Heart right ventricle (tissue), 16 donors: ENCODE measurements at regions not wholly inside any gene's neighbourhood (a gene's known extent, or its start where the extent isn't known, plus 50 kb on each side); places are given as distances from the start of the nearest gene placed in this dataset.

Source experiments
- ATAC-seq, 8 donors: fragments of 200-7000 bp; cut with Tn5 transposase; one replicate each; pipeline ENCODE4 v1.9.1; 2020; ENCODE audit warnings: mild to moderate bottlenecking in 8 of 8, moderate library complexity in 8 of 8, moderate number of reproducible peaks in 1 of 8
- DNase-seq, 2 donors: peaks; one replicate each; pipeline ENCODE4 v3.0.0-alpha.2; 2020
- H3K27ac ChIP-seq, 10 donors: fragments of 200-600 bp; sonication (generic) in 2 of 10; one replicate each; pipeline versions ENCODE4 v1.5.0 to v1.8.0; 2020 to 2022; ENCODE audit warnings: mild to moderate bottlenecking in 3 of 10
- H3K27me3 ChIP-seq, 7 donors: fragments of 200-600 bp; one replicate each; pipeline ENCODE4 v1.8.0; 2021 to 2022; ENCODE audit warnings: mild to moderate bottlenecking in 2 of 7
- H3K36me3 ChIP-seq, 9 donors: fragments of 200-600 bp; sonication (generic) in 1 of 9; one replicate each; pipeline versions ENCODE4 v1.5.0 to v1.8.0; 2020 to 2022; ENCODE audit warnings: mild to moderate bottlenecking in 2 of 9
- H3K4me1 ChIP-seq, 9 donors: fragments of 200-600 bp; sonication (generic) in 1 of 9; one replicate each; pipeline versions ENCODE4 v1.5.0 to v1.8.0; 2020 to 2022; ENCODE audit warnings: mild to moderate bottlenecking in 4 of 9
- H3K4me3 ChIP-seq, 10 donors: fragments of 200-600 bp; sonication (generic) in 2 of 10; one replicate each; pipeline versions ENCODE4 v1.5.0 to v1.8.0; 2020 to 2022; ENCODE audit warnings: mild to moderate bottlenecking in 7 of 10, moderate library complexity in 2 of 10
- H3K9me3 ChIP-seq, 11 donors: fragments of 200-600 bp in 10 of 11; sonication (generic) in 2 of 11; one replicate each; pipeline versions ENCODE4 v1.5.0 to v1.8.0; 2013 to 2022; ENCODE audit warnings: mild to moderate bottlenecking in 2 of 11, control low read depth in 1 of 11, moderate library complexity in 1 of 11
- CTCF ChIP-seq, 9 donors: fragments of 200-600 bp; sonication (generic) in 2 of 9; IDR thresholded peaks; one replicate each; pipeline versions ENCODE4 v1.5.0 to v1.8.0; 2021 to 2022; ENCODE audit warnings: antibody characterized with exemption in 9 of 9, mild to moderate bottlenecking in 5 of 9, moderate library complexity in 1 of 9
- WGBS, 2 donors: extraction: QIAGEN DNeasy Blood & Tissue Kit; methylation state at CpG; one replicate each; pipeline ENCODE4 v1.1.7; 2013; ENCODE audit warnings: inconsistent platforms in 1 of 2; 5-methylcytosine and 5-hydroxymethylcytosine counted together
- intact Hi-C, 10 donors: fragments of 100-400 bp; cut with DNase I; formaldehyde crosslinking; loops; one replicate each; pipeline versions ENCODE4 v1.11.1 to v1.14.2; 2022
- donor health status: Arrhythmogenic right ventricular cardiomyopathy.
- donor health status: ischemic (EF 13 %, LVEDD 7.1; RV severe dilation, severe dysfunction).
- donor health status: healthy with polysubstance abuse.
- donor health status: DM: no; HTN: yes; CAD: no.
- donor health status: DM: no; HTN: no; CAD: no.
- donor health status: ischemic (EF 25% LVEDD 6.9; RV normal size, moderate dysfunction).
- donor health status: ischemic (EF 25% LVEDD 5.7; RV mildly dilated, moderate dysfunction).
- donor health status: healthy.
- donor health status: DM: yes; HTN: yes; CAD: no.
- donor health status: Ischemic cardiomyopathy.
- donor health status: ischemic (EF 35%, LVEDD 5.7; RV mildly dilated, moderate dysfunction).
- donor health status: nonischemic (EF 11% LVEDD 7.7; RV severe dilation, severe dysfunction).
- donor health status: DM: yes; HTN: yes; CAD: no.
- donor health status: PGD.
- donor health status: ischemic (EF 29% LVEDD 5.4; RV normal size, mild dysfunction).
- donor health status: nonischemic (EF 23%, LVEDD 6.1; RV moderate dilation, normal function).

- Histone ChIP-seq H3K4me3 (no peak overlapping the region), H3K4me1 (no peaks in the 10 kb centered on the region), H3K27ac (no peak overlapping the region), H3K9me3 (peaks cover 0 to 23% (median 0%) of the 10 kb centered on the region in 11 donors), H3K36me3 (no peaks in the 10 kb centered on the region), H3K27me3 (no peaks in the 10 kb centered on the region)
- TF ChIP-seq CTCF (IDR thresholded peaks at IDR 0.05): no peak
- DNase-seq: no peak
- no peak for ATAC-seq
- intact Hi-C loops: no loop called here
These were observed 477.9 kb upstream of the NECTIN3 start for GRCh38 chr3:110593749-110594148.

- no peak for TF ChIP-seq CTCF (IDR thresholded peaks at IDR 0.05)
- H3K27me3 ChIP-seq: no peaks in the 10 kb centered on the region
- no peak overlapping the region for H3K27ac ChIP-seq
- H3K4me3 ChIP-seq: no peak overlapping the region
- H3K9me3 ChIP-seq: peaks cover 0 to 16% (median 0%) of the 10 kb centered on the region in 11 donors
- no peaks in the 10 kb centered on the region for H3K4me1 ChIP-seq
- intact Hi-C loops: no loop called here
- DNase-seq (no peak), ATAC-seq (no peak)
- H3K36me3 ChIP-seq: no peaks in the 10 kb centered on the region
These were observed 472.6 kb upstream of the NECTIN3 start for GRCh38 chr3:110598847-110599490.

- no peaks in the 10 kb centered on the region for H3K4me1 ChIP-seq
- no peak for TF ChIP-seq CTCF (IDR thresholded peaks at IDR 0.05)
- no peaks in the 10 kb centered on the region for H3K36me3 ChIP-seq
- intact Hi-C loops: no loop called here
- no peaks in the 10 kb centered on the region for H3K27me3 ChIP-seq
- no peak for DNase-seq
- H3K9me3 ChIP-seq: no peaks in the 10 kb centered on the region
- no peak overlapping the region for H3K4me3 ChIP-seq
- no peak for ATAC-seq
- no peak overlapping the region for H3K27ac ChIP-seq
These were observed 463.1 kb upstream of the NECTIN3 start for GRCh38 chr3:110608566-110608965.

GRCh38 chr3:110612045-110612444 is 459.6 kb upstream of the NECTIN3 start:
- no peaks in the 10 kb centered on the region for H3K4me1 ChIP-seq
- 85% methylated on average over 4 of the region's 4 CpGs for WGBS, 2 donors
- H3K9me3 ChIP-seq: no peaks in the 10 kb centered on the region
- H3K27ac ChIP-seq: no peak overlapping the region
- intact Hi-C loops: no loop called here
- no peaks in the 10 kb centered on the region for H3K27me3 ChIP-seq
- no peak overlapping the region for H3K4me3 ChIP-seq
- ATAC-seq (no peak), DNase-seq (no peak)
- TF ChIP-seq CTCF (IDR thresholded peaks at IDR 0.05): no peak
- no peaks in the 10 kb centered on the region for H3K36me3 ChIP-seq
